Fibroblast of lung (primary cell): ENCODE measurements at regions not wholly inside any gene's neighbourhood (a gene's known extent, or its start where the extent isn't known, plus 50 kb on each side); places are given as distances from the start of the nearest gene placed in this dataset.

Source experiments
- DNase-seq, 2 donors: peaks; one replicate each; pipeline versions ENCODE4 v3.0.0 to v3.0.0-alpha.2; 2010; ENCODE audit warnings: low read depth in 2 of 2
- H2AFZ ChIP-seq: 2 replicates; pipeline ENCODE4 v1.5.1; 2012; ENCODE audit warnings: low read length, control low read depth, inconsistent platforms
- H3K27ac ChIP-seq: 2 replicates; pipeline ENCODE4 v1.5.1; 2011; ENCODE audit warnings: low read length, control low read depth; ENCODE audit not compliant: insufficient read depth
- H3K27me3 ChIP-seq: 2 replicates; pipeline ENCODE4 v1.5.1; 2011; ENCODE audit warnings: mild to moderate bottlenecking, low read length; ENCODE audit not compliant: control insufficient read depth, insufficient read depth
- H3K36me3 ChIP-seq: 2 replicates; pipeline ENCODE4 v1.5.1; 2011; ENCODE audit warnings: low read length; ENCODE audit not compliant: control insufficient read depth, insufficient read depth
- H3K4me1 ChIP-seq: 2 replicates; pipeline ENCODE4 v1.5.1; 2011; ENCODE audit warnings: low read length; ENCODE audit not compliant: control insufficient read depth, insufficient read depth; ENCODE audit errors: extremely low read depth
- H3K4me2 ChIP-seq: 2 replicates; pipeline ENCODE4 v1.5.1; 2011; ENCODE audit warnings: low read length, control low read depth; ENCODE audit not compliant: insufficient read depth; ENCODE audit errors: extremely low read depth
- H3K4me3 ChIP-seq, 4 experiments: fragments of 200-600 bp in 1 of 4; sonication (generic) in 1 of 4; replicated peaks in 1 of 4; 2 replicates each; pipeline ENCODE4 v1.5.1; 2011 to 2016; ENCODE audit warnings: low read length in 4 of 4, low read depth in 3 of 4, mild to moderate bottlenecking in 3 of 4, control low read depth in 2 of 4, inconsistent platforms in 1 of 4, mixed read lengths in 1 of 4; ENCODE audit not compliant: insufficient read depth in 1 of 4; ENCODE audit errors: control extremely low read depth in 1 of 4
- H3K79me2 ChIP-seq: 2 replicates; pipeline ENCODE4 v1.5.1; 2012; ENCODE audit warnings: mild to moderate bottlenecking, low read length, inconsistent platforms; ENCODE audit not compliant: control insufficient read depth, insufficient read depth
- H3K9ac ChIP-seq: 2 replicates; pipeline ENCODE4 v1.5.1; 2011; ENCODE audit warnings: mild to moderate bottlenecking, low read length, control low read depth; ENCODE audit not compliant: insufficient read depth
- H3K9me3 ChIP-seq: 2 replicates; pipeline ENCODE4 v1.5.1; 2012; ENCODE audit warnings: low read depth, low read length; ENCODE audit not compliant: control insufficient read depth, insufficient read depth
- H4K20me1 ChIP-seq: 2 replicates; pipeline ENCODE4 v1.5.1; 2011; ENCODE audit warnings: low read length; ENCODE audit not compliant: control insufficient read depth, insufficient read depth; ENCODE audit errors: extremely low read depth
- CTCF ChIP-seq, 2 donors: IDR thresholded peaks in 1 of 2; conservative IDR thresholded peaks in 1 of 2; 1 replicate in 1 of 2; 2 replicates in 1 of 2; pipeline ENCODE4 v1.5.1; 2011 to 2012; ENCODE audit warnings: low read length in 2 of 2, control low read depth in 1 of 2, inconsistent platforms in 1 of 2, low read depth in 1 of 2, mild to moderate bottlenecking in 1 of 2
- EZH2 ChIP-seq: IDR thresholded peaks from 2 replicates; pipeline ENCODE4 v1.5.1; 2012; ENCODE audit warnings: low read length, control low read depth, mild to moderate bottlenecking; ENCODE audit errors: missing control alignments

GRCh38 chr9:28853477-28853876, 1280.2 kb upstream of the C9orf72 start:
- no peaks in the 10 kb centered on the region for H3K79me2 ChIP-seq
- no peaks in the 10 kb centered on the region for H3K36me3 ChIP-seq
- H3K4me2 ChIP-seq, result no peak overlapping the region
- TF ChIP-seq EZH2 (no peak), CTCF (conservative IDR thresholded peaks at IDR 0.05 in 1 of 2, IDR thresholded peaks at IDR 0.05 in 1 of 2; ENCODE audit: low read depth in 1 of 2, low read length in 2 of 2) (no peak)
- no peak overlapping the region for H2AFZ ChIP-seq
- DNase-seq, result no peak
- H3K9me3 ChIP-seq, result no peaks in the 10 kb centered on the region
- H3K9ac ChIP-seq, result no peak overlapping the region
- H3K27me3 ChIP-seq, result no peaks in the 10 kb centered on the region
- no peaks in the 10 kb centered on the region for H4K20me1 ChIP-seq
- H3K4me1 ChIP-seq, result no peaks in the 10 kb centered on the region
- H3K4me3 ChIP-seq, result no peak overlapping the region
- no peak overlapping the region for H3K27ac ChIP-seq

GRCh38 chr9:28866951-28867350, 1293.7 kb upstream of the C9orf72 start:
- Histone ChIP-seq H3K9me3 (no peaks in the 10 kb centered on the region), H2AFZ (no peak overlapping the region), H4K20me1 (no peaks in the 10 kb centered on the region), H3K36me3 (no peaks in the 10 kb centered on the region), H3K4me1 (no peaks in the 10 kb centered on the region), H3K27ac (no peak overlapping the region), H3K4me3 (no peak overlapping the region), H3K9ac (no peak overlapping the region), H3K27me3 (no peaks in the 10 kb centered on the region), H3K79me2 (no peaks in the 10 kb centered on the region), H3K4me2 (no peak overlapping the region)
- no peak for DNase-seq
- TF ChIP-seq CTCF (conservative IDR thresholded peaks at IDR 0.05 in 1 of 2, IDR thresholded peaks at IDR 0.05 in 1 of 2; ENCODE audit: low read depth in 1 of 2, low read length in 2 of 2), result no peak
- TF ChIP-seq EZH2, result no peak

GRCh38 chr9:28868228-28868990, 1295.1 kb upstream of the C9orf72 start:
- Histone ChIP-seq H3K27me3 (no peaks in the 10 kb centered on the region), H3K79me2 (no peaks in the 10 kb centered on the region), H3K9me3 (no peaks in the 10 kb centered on the region), H3K9ac (no peak overlapping the region), H4K20me1 (no peaks in the 10 kb centered on the region), H3K36me3 (no peaks in the 10 kb centered on the region), H3K4me1 (no peaks in the 10 kb centered on the region), H3K4me3 (no peak overlapping the region), H3K27ac (no peak overlapping the region), H2AFZ (no peak overlapping the region), H3K4me2 (no peak overlapping the region)
- DNase-seq, result no peak
- TF ChIP-seq EZH2 (no peak), CTCF (conservative IDR thresholded peaks at IDR 0.05 in 1 of 2, IDR thresholded peaks at IDR 0.05 in 1 of 2; ENCODE audit: low read depth in 1 of 2, low read length in 2 of 2) (no peak)
